ENCODE measurements at regions not wholly inside any gene's neighbourhood (a gene's known extent, or its start where the extent isn't known, plus 50 kb on each side); places are given as distances from the start of the nearest gene placed in this dataset.
"Not testable (repeated sequence)": the region's sequence is repeated elsewhere in the genome, so short reads cannot be mapped to it uniquely, and the experiment has no call there.

GRCh38 chr4:82282875-82283274 is 90.9 kb downstream of the HNRNPD start:
- Histone ChIP-seq H3K4me3 (no peak overlapping the region), H3K36me3 (ENCODE audit: low read depth, missing control alignments) (no peaks in the 10 kb centered on the region), H3K4me1 (no peaks in the 10 kb centered on the region), H3K27me3 (no peaks in the 10 kb centered on the region), H3K27ac (no peak overlapping the region), H3K9me3 (no peaks in the 10 kb centered on the region)
- DNase-seq: no peak
- WGBS, 2 donors: 69 to 71% methylated on average over 2 of the region's 2 CpGs
- intact Hi-C loops (cut with DNase I; ENCODE audit: low total_unique reads): no loop called here
- TF ChIP-seq CTCF (IDR thresholded peaks at IDR 0.05) (no peak), POLR2A (IDR thresholded peaks at IDR 0.05) (no peak)

GRCh38 chr4:82279550-82279949 is 94.2 kb downstream of the HNRNPD start:
- H3K4me1 ChIP-seq; H3K4me3 ChIP-seq; H3K27ac ChIP-seq; H3K36me3 ChIP-seq (ENCODE audit: low read depth, missing control alignments); intact Hi-C loops (cut with DNase I; ENCODE audit: low total_unique reads); DNase-seq; H3K9me3 ChIP-seq; H3K27me3 ChIP-seq: not testable (repeated sequence)
- WGBS, 2 donors: 88 to 91% methylated on average over 4 of the region's 4 CpGs

- Histone ChIP-seq H3K4me1 (no peaks in the 10 kb centered on the region), H3K4me3 (no peak overlapping the region), H3K27me3 (no peaks in the 10 kb centered on the region), H3K36me3 (ENCODE audit: low read depth, missing control alignments) (no peaks in the 10 kb centered on the region), H3K27ac (no peak overlapping the region), H3K9me3 (no peaks in the 10 kb centered on the region)
- intact Hi-C loops (cut with DNase I; ENCODE audit: low total_unique reads): no loop called here
- 93 to 100% methylated on average over 2 of the region's 2 CpGs for WGBS, 2 donors
- TF ChIP-seq POLR2A (IDR thresholded peaks at IDR 0.05) (no peak), CTCF (IDR thresholded peaks at IDR 0.05) (no peak)
- no peak for DNase-seq
These were observed 97.5 kb downstream of the HNRNPD start for GRCh38 chr4:82276332-82276640.

- H3K9me3 ChIP-seq: no peaks in the 10 kb centered on the region
- no peaks in the 10 kb centered on the region for H3K4me1 ChIP-seq
- TF ChIP-seq CTCF (IDR thresholded peaks at IDR 0.05): no peak
- TF ChIP-seq POLR2A (IDR thresholded peaks at IDR 0.05): no peak
- H3K27ac ChIP-seq: no peak overlapping the region
- no peak overlapping the region for H3K4me3 ChIP-seq
- H3K36me3 ChIP-seq (ENCODE audit: low read depth, missing control alignments): no peaks in the 10 kb centered on the region
- no peaks in the 10 kb centered on the region for H3K27me3 ChIP-seq
- DNase-seq: no peak
- 78 to 91% methylated on average over 8 to 9 of the region's 9 CpGs for WGBS, 2 donors
- intact Hi-C loops (cut with DNase I; ENCODE audit: low total_unique reads): no loop called here
These were observed 98.1 kb downstream of the HNRNPD start for GRCh38 chr4:82275431-82276331.

- H3K4me1 ChIP-seq; H3K9me3 ChIP-seq; H3K27me3 ChIP-seq; DNase-seq; intact Hi-C loops (cut with DNase I; ENCODE audit: low total_unique reads); H3K4me3 ChIP-seq; H3K36me3 ChIP-seq (ENCODE audit: low read depth, missing control alignments); H3K27ac ChIP-seq: not testable (repeated sequence)
- WGBS, 2 donors: 87 to 88% methylated on average over 7 of the region's 7 CpGs
These were observed 99.1 kb downstream of the HNRNPD start for GRCh38 chr4:82274700-82275099.

GRCh38 chr4:82272523-82272922 is 101.3 kb downstream of the HNRNPD start:
- 85 to 92% methylated on average over 4 of the region's 4 CpGs for WGBS, 2 donors
- H3K36me3 ChIP-seq (ENCODE audit: low read depth, missing control alignments); DNase-seq; H3K4me1 ChIP-seq; H3K4me3 ChIP-seq; H3K27ac ChIP-seq; H3K9me3 ChIP-seq; intact Hi-C loops (cut with DNase I; ENCODE audit: low total_unique reads); H3K27me3 ChIP-seq: not testable (repeated sequence)

DNA sequence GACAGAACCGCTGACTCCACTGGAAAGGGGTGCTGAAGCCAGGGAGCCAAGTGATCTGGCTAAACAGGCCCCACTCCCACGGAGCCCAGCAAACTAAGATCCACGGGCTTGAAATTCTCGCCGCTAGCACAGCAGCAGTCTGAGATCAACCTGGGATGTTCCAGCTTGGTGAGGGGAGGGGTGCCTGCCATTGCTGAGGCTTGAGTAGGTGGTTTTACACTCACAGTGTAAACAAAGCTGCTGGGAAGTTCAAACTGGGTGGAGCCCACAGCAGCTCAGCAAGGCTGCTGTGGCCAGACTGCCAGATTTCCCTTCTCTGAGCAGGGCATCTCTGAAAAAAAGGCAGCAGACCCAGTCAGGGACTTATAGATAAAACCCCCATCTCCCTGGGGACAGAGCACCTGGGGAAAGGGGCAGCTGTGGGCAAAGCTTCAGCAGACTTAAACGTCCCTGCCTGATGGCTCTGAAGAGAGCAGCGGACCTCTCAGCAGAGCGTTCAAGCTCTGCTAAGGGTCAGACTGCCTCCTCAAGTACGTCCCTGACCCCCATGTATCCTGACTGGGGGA is 101.8 kb downstream of the HNRNPD start:
- H3K27ac ChIP-seq; H3K4me1 ChIP-seq; H3K36me3 ChIP-seq (ENCODE audit: low read depth, missing control alignments); intact Hi-C loops (cut with DNase I; ENCODE audit: low total_unique reads); H3K4me3 ChIP-seq; DNase-seq; H3K27me3 ChIP-seq; H3K9me3 ChIP-seq: not testable (repeated sequence)
- WGBS, 2 donors: 79 to 89% methylated on average over 7 to 9 of the region's 9 CpGs
